ENCODE measurements at regions not wholly inside any gene's neighbourhood (a gene's known extent, or its start where the extent isn't known, plus 50 kb on each side); places are given as distances from the start of the nearest gene placed in this dataset.
A peak's percentile ranks its signal among the peaks of the same experiment; 100 is the strongest.

- no peak for DNase-seq (ENCODE audit: low read depth)
- TF ChIP-seq CTCF (IDR thresholded peaks at IDR 0.05; ENCODE audit: insufficient read depth, low read length, poor library complexity, severe bottlenecking): no peak
Observed at GRCh38 chr13:70644052-70644451, 535.8 kb upstream of the KLHL1 start.

GRCh38 chr13:70634893-70635292 is 526.6 kb upstream of the KLHL1 start:
- no peaks in the 10 kb centered on the region for H3K36me3 ChIP-seq (ENCODE audit: control insufficient read depth, insufficient read depth, low read length)
- TF ChIP-seq CTCF (IDR thresholded peaks at IDR 0.05; ENCODE audit: insufficient read depth, low read length, poor library complexity, severe bottlenecking): no peak
- H3K27me3 ChIP-seq (ENCODE audit: control insufficient read depth, insufficient read depth, low read length): no peaks in the 10 kb centered on the region
- no peak overlapping the region for H3K4me3 ChIP-seq (ENCODE audit: low read depth, low read length)
- no peak for DNase-seq (ENCODE audit: low read depth)

More at GRCh38 chr13:70644052-70644451, 535.8 kb upstream of the KLHL1 start:
- no peaks in the 10 kb centered on the region for H3K27me3 ChIP-seq (ENCODE audit: control insufficient read depth, insufficient read depth, low read length)
- H3K4me3 ChIP-seq (ENCODE audit: low read depth, low read length): no peak overlapping the region
- no peaks in the 10 kb centered on the region for H3K36me3 ChIP-seq (ENCODE audit: control insufficient read depth, insufficient read depth, low read length)

- no peak for DNase-seq (ENCODE audit: low read depth)
- TF ChIP-seq CTCF (IDR thresholded peaks at IDR 0.05; ENCODE audit: insufficient read depth, low read length, poor library complexity, severe bottlenecking): no peak
Observed at GRCh38 chr13:70630247-70630646, 522.0 kb upstream of the KLHL1 start.

GRCh38 chr13:70623239-70623638 is 515.0 kb upstream of the KLHL1 start:
- Histone ChIP-seq H3K36me3 (ENCODE audit: control insufficient read depth, insufficient read depth, low read length) (no peaks in the 10 kb centered on the region), H3K4me3 (ENCODE audit: low read depth, low read length) (no peak overlapping the region), H3K27me3 (ENCODE audit: control insufficient read depth, insufficient read depth, low read length) (no peaks in the 10 kb centered on the region)
- no peak for DNase-seq (ENCODE audit: low read depth)
- peak; percentile 11 for TF ChIP-seq CTCF (IDR thresholded peaks at IDR 0.05; ENCODE audit: insufficient read depth, low read length, poor library complexity, severe bottlenecking)

More at GRCh38 chr13:70630247-70630646, 522.0 kb upstream of the KLHL1 start:
- H3K27me3 ChIP-seq (ENCODE audit: control insufficient read depth, insufficient read depth, low read length): no peaks in the 10 kb centered on the region
- H3K4me3 ChIP-seq (ENCODE audit: low read depth, low read length): no peak overlapping the region
- no peaks in the 10 kb centered on the region for H3K36me3 ChIP-seq (ENCODE audit: control insufficient read depth, insufficient read depth, low read length)

- Histone ChIP-seq H3K36me3 (ENCODE audit: control insufficient read depth, insufficient read depth, low read length) (no peaks in the 10 kb centered on the region), H3K27me3 (ENCODE audit: control insufficient read depth, insufficient read depth, low read length) (no peaks in the 10 kb centered on the region), H3K4me3 (ENCODE audit: low read depth, low read length) (no peak overlapping the region)
- DNase-seq (ENCODE audit: low read depth): no peak
- no peak for TF ChIP-seq CTCF (IDR thresholded peaks at IDR 0.05; ENCODE audit: insufficient read depth, low read length, poor library complexity, severe bottlenecking)
Observed at GRCh38 chr13:70622796-70623195, 514.5 kb upstream of the KLHL1 start.

GRCh38 chr13:70619936-70620335 is 511.7 kb upstream of the KLHL1 start:
- no peak for TF ChIP-seq CTCF (IDR thresholded peaks at IDR 0.05; ENCODE audit: insufficient read depth, low read length, poor library complexity, severe bottlenecking)
- Histone ChIP-seq H3K27me3 (ENCODE audit: control insufficient read depth, insufficient read depth, low read length) (no peaks in the 10 kb centered on the region), H3K36me3 (ENCODE audit: control insufficient read depth, insufficient read depth, low read length) (no peaks in the 10 kb centered on the region), H3K4me3 (ENCODE audit: low read depth, low read length) (no peak overlapping the region)
- no peak for DNase-seq (ENCODE audit: low read depth)

Measured in kidney epithelial cell (primary cell).